ENCODE measurements at regions not wholly inside any gene's neighbourhood (a gene's known extent, or its start where the extent isn't known, plus 50 kb on each side); places are given as distances from the start of the nearest gene placed in this dataset.

GRCh38 chr9:16322849-16323248 lies 547.6 kb downstream of the BNC2 start:
- no peak for TF ChIP-seq POLR2A (IDR thresholded peaks at IDR 0.05)
- no peak for TF ChIP-seq CTCF (IDR thresholded peaks at IDR 0.05)
